ENCODE measurements at regions not wholly inside any gene's neighbourhood (a gene's known extent, or its start where the extent isn't known, plus 50 kb on each side); places are given as distances from the start of the nearest gene placed in this dataset.

DNA sequence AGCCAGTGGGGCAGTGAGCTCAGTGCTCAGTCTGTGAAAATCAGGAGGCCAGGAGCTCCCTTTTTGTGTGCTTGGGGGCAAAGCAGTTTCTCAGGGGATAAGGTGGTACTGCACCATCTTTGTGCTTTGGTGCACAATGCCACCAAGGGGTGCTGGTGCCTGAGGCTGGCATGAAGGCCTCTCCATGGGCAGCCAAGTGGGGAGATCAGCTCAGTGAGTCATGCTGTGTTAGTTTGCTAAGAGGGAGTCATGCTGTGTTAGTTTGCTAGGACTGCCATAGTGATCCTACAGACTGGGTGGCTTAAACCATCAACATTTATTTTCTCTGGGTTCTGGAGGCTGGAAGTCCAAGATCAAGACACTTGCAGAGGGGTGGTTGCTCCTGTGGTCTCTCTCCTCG is 428.1 kb downstream of the PRDM2 start:
- TF ChIP-seq, protein P1, sequence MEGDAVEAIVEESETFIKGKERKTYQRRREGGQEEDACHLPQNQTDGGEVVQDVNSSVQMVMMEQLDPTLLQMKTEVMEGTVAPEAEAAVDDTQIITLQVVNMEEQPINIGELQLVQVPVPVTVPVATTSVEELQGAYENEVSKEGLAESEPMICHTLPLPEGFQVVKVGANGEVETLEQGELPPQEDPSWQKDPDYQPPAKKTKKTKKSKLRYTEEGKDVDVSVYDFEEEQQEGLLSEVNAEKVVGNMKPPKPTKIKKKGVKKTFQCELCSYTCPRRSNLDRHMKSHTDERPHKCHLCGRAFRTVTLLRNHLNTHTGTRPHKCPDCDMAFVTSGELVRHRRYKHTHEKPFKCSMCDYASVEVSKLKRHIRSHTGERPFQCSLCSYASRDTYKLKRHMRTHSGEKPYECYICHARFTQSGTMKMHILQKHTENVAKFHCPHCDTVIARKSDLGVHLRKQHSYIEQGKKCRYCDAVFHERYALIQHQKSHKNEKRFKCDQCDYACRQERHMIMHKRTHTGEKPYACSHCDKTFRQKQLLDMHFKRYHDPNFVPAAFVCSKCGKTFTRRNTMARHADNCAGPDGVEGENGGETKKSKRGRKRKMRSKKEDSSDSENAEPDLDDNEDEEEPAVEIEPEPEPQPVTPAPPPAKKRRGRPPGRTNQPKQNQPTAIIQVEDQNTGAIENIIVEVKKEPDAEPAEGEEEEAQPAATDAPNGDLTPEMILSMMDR (IDR thresholded peaks at IDR 0.05; ENCODE audit: extremely low read depth in 1 of 2, insufficient read depth in 1 of 2, low read depth in 1 of 2, low read length in 2 of 2), result no peak
- TF ChIP-seq POLR2A (IDR thresholded peaks at IDR 0.05; ENCODE audit: low read depth, low read length), result no peak
- no peak for TF ChIP-seq POLR2AphosphoS5 (IDR thresholded peaks at IDR 0.05; ENCODE audit: insufficient read depth, low read depth, low read length)
